ENCODE measurements at regions not wholly inside any gene's neighbourhood (a gene's known extent, or its start where the extent isn't known, plus 50 kb on each side); places are given as distances from the start of the nearest gene placed in this dataset.
A peak's percentile ranks its signal among the peaks of the same experiment; 100 is the strongest.

GRCh38 chr10:94092848-94093247 is 99.1 kb downstream of the PLCE1 start (continued):
- TF ChIP-seq REST (IDR thresholded peaks at IDR 0.05; ENCODE audit: unreplicated experiment) (no peak), EZH2 (IDR thresholded peaks at IDR 0.05; ENCODE audit: low read depth, unreplicated experiment) (no peak), STAT1 (IDR thresholded peaks at IDR 0.05; ENCODE audit: unreplicated experiment) (no peak)

DNA sequence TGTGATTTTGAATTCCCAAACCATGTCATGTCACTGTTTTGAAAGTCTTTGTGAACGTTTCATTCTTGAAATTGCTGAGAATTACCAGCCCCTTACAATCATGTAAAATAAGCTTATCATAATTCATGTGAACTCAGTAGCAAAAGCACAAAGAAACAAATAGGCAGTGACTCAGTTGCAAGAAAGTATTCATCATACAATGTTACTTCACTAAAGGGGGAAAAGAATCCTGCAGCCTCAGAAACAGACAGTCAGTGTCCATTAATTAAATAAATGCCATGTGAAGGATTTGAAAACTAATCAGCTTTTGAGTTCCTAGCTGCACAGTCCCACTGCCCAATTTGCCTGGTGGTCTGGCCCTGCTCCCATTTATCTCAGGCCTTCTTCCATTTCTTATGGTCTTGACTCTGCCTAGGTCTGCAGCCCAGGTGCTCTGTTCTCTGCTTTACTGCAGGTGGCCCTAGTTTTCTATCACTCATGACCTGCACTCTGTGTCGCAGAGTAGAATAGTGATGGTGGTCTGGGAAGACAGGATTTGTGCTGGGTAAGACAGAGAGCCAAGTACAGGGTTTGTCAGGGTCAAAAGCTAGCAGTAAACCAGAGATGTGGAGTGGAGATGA is 99.7 kb downstream of the PLCE1 start:
- no peaks in the 10 kb centered on the region for H4K20me1 ChIP-seq (replicated peaks; ENCODE audit: insufficient read depth)
- no peaks in the 10 kb centered on the region for H3K79me2 ChIP-seq (replicated peaks; ENCODE audit: insufficient read depth)
- H3K4me1 ChIP-seq (ENCODE audit: insufficient read depth), result peaks cover 8% of the 10 kb centered on the region
- H3K27me3 ChIP-seq (ENCODE audit: insufficient read depth), result no peaks in the 10 kb centered on the region
- Mint-ChIP-seq H3K36me3 (ENCODE audit: low read depth) (no peaks in the 10 kb centered on the region), H3K27me3 (ENCODE audit: insufficient read depth, low read depth, poor library complexity) (peaks cover 1% of the 10 kb centered on the region), H3K4me1 (peaks cover 12% of the 10 kb centered on the region), H3K9me3 (no peaks in the 10 kb centered on the region), H3K27ac (no peak overlapping the region), H3K4me3 (no peak overlapping the region)
- TF ChIP-seq, protein P1, sequence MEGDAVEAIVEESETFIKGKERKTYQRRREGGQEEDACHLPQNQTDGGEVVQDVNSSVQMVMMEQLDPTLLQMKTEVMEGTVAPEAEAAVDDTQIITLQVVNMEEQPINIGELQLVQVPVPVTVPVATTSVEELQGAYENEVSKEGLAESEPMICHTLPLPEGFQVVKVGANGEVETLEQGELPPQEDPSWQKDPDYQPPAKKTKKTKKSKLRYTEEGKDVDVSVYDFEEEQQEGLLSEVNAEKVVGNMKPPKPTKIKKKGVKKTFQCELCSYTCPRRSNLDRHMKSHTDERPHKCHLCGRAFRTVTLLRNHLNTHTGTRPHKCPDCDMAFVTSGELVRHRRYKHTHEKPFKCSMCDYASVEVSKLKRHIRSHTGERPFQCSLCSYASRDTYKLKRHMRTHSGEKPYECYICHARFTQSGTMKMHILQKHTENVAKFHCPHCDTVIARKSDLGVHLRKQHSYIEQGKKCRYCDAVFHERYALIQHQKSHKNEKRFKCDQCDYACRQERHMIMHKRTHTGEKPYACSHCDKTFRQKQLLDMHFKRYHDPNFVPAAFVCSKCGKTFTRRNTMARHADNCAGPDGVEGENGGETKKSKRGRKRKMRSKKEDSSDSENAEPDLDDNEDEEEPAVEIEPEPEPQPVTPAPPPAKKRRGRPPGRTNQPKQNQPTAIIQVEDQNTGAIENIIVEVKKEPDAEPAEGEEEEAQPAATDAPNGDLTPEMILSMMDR (conservative IDR thresholded peaks at IDR 0.05; ENCODE audit: low read depth in 2 of 2), result peak in 1 of 2 experiments; percentile 22; a peak in 2 of 4 replicates
- no peak for TF ChIP-seq EZH2phosphoT487 (IDR thresholded peaks at IDR 0.05; ENCODE audit: unreplicated experiment)
- no peak for DNase-seq (ENCODE audit: low spot score)
- no peaks in the 10 kb centered on the region for H3F3A ChIP-seq (replicated peaks; ENCODE audit: low read depth)
- H3K27ac ChIP-seq (ENCODE audit: low read depth), result no peak overlapping the region
- no peaks in the 10 kb centered on the region for H3K9me2 ChIP-seq (ENCODE audit: insufficient read depth)
- no peak overlapping the region for H2AFZ ChIP-seq
- no peaks in the 10 kb centered on the region for H3K36me3 ChIP-seq (ENCODE audit: insufficient read depth)
- 0 out of 3 replicates have a peak, but pooled peaks have one; percentile 29 for ATAC-seq
- no peak overlapping the region for H3K4me2 ChIP-seq
- H3K4me3 ChIP-seq, result no peak overlapping the region

GRCh38 chr10:94094540-94094939 is 100.8 kb downstream of the PLCE1 start:
- Histone ChIP-seq H3K9me2 (ENCODE audit: insufficient read depth) (no peaks in the 10 kb centered on the region), H3F3A (replicated peaks; ENCODE audit: low read depth) (no peaks in the 10 kb centered on the region), H3K4me1 (ENCODE audit: insufficient read depth) (peaks cover 8% of the 10 kb centered on the region), H3K4me2 (no peak overlapping the region), H3K27me3 (ENCODE audit: insufficient read depth) (no peaks in the 10 kb centered on the region), H2AFZ (no peak overlapping the region), H3K36me3 (ENCODE audit: insufficient read depth) (no peaks in the 10 kb centered on the region), H3K4me3 (no peak overlapping the region), H3K27ac (ENCODE audit: low read depth) (no peak overlapping the region), H4K20me1 (replicated peaks; ENCODE audit: insufficient read depth) (no peaks in the 10 kb centered on the region), H3K79me2 (replicated peaks; ENCODE audit: insufficient read depth) (no peaks in the 10 kb centered on the region)
- no peak overlapping the region for H3K27ac Mint-ChIP-seq
- no peaks in the 10 kb centered on the region for H3K36me3 Mint-ChIP-seq (ENCODE audit: low read depth)
- no peak overlapping the region for H3K4me3 Mint-ChIP-seq
- no peak for DNase-seq (ENCODE audit: low spot score)
- H3K4me1 Mint-ChIP-seq, result peaks cover 9% of the 10 kb centered on the region
- H3K27me3 Mint-ChIP-seq (ENCODE audit: insufficient read depth, low read depth, poor library complexity), result peaks cover 1% of the 10 kb centered on the region
- H3K9me3 Mint-ChIP-seq, result no peaks in the 10 kb centered on the region
- no peak for ATAC-seq
- TF ChIP-seq POLR2AphosphoS5 (IDR thresholded peaks at IDR 0.05; ENCODE audit: low read depth) (no peak), CREB1 (CRISPR knock-in tag; IDR thresholded peaks at IDR 0.05; ENCODE audit: low read depth) (no peak), STAT1 (IDR thresholded peaks at IDR 0.05; ENCODE audit: unreplicated experiment) (no peak), ZNF331 (CRISPR knock-in tag; IDR thresholded peaks at IDR 0.05; ENCODE audit: low read depth) (no peak), ZNF114 (CRISPR knock-in tag; IDR thresholded peaks at IDR 0.05) (no peak)
- TF ChIP-seq, protein P1 (conservative IDR thresholded peaks at IDR 0.05; ENCODE audit: low read depth in 2 of 2), result no peak
- TF ChIP-seq, protein P2, sequence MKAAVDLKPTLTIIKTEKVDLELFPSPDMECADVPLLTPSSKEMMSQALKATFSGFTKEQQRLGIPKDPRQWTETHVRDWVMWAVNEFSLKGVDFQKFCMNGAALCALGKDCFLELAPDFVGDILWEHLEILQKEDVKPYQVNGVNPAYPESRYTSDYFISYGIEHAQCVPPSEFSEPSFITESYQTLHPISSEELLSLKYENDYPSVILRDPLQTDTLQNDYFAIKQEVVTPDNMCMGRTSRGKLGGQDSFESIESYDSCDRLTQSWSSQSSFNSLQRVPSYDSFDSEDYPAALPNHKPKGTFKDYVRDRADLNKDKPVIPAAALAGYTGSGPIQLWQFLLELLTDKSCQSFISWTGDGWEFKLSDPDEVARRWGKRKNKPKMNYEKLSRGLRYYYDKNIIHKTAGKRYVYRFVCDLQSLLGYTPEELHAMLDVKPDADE (IDR thresholded peaks at IDR 0.05), result no peak

Measured in GM23338 (cell line).